ENCODE measurements at regions not wholly inside any gene's neighbourhood (a gene's known extent, or its start where the extent isn't known, plus 50 kb on each side); places are given as distances from the start of the nearest gene placed in this dataset.

DNA sequence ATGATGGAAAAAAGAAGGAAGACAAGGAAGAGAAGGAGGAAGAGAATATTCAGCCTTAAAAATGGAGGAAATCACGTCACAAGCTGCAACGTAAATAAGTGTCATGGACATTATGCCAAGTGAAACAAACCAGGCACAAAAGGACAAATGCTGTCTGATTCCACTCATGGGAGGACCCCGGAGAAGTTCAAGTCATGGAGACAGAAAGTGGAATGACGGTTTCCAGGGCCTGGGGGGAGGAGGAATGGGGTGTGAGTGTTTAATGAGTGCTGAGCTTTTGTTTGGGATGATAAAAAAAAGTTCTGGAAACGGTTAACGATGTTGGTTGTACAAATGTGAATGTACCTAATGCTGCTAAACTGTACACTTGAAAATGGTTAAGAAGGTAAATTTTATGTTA is 439.5 kb downstream of the GADD45G start:
- TF ChIP-seq, protein P1, sequence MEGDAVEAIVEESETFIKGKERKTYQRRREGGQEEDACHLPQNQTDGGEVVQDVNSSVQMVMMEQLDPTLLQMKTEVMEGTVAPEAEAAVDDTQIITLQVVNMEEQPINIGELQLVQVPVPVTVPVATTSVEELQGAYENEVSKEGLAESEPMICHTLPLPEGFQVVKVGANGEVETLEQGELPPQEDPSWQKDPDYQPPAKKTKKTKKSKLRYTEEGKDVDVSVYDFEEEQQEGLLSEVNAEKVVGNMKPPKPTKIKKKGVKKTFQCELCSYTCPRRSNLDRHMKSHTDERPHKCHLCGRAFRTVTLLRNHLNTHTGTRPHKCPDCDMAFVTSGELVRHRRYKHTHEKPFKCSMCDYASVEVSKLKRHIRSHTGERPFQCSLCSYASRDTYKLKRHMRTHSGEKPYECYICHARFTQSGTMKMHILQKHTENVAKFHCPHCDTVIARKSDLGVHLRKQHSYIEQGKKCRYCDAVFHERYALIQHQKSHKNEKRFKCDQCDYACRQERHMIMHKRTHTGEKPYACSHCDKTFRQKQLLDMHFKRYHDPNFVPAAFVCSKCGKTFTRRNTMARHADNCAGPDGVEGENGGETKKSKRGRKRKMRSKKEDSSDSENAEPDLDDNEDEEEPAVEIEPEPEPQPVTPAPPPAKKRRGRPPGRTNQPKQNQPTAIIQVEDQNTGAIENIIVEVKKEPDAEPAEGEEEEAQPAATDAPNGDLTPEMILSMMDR (IDR thresholded peaks at IDR 0.05; ENCODE audit: insufficient read depth, low read depth, low read length, missing control alignments), result no peak
- no peak overlapping the region for H3K4me3 ChIP-seq (ENCODE audit: low read depth, low read length)
- DNase-seq (ENCODE audit: low read depth), result no peak

DNA sequence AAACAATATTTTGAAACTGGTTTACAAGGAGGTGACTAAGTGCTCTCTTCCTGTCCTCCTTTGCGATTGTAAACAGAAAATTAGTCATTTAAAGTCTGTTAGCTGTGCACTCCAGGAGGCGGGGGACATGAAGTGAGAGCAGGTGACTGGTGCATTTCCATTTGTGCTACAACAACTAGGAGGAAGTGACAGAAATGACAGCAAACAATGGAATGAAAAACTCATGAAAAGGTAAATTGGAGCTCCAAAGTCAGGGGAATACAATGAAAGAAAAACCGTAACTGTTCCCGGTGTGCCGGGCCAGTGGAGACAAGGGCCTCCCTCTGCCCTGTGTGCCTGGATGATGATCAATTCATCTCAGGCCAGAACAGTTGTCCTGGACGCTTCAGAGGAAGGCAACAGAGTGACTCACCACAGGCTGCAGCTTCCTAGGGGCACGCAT is 439.9 kb downstream of the GADD45G start:
- no peak overlapping the region for H3K4me3 ChIP-seq (ENCODE audit: low read depth, low read length)
- DNase-seq (ENCODE audit: low read depth), result no peak
- TF ChIP-seq, protein P1 (IDR thresholded peaks at IDR 0.05; ENCODE audit: insufficient read depth, low read depth, low read length, missing control alignments), result no peak

DNA sequence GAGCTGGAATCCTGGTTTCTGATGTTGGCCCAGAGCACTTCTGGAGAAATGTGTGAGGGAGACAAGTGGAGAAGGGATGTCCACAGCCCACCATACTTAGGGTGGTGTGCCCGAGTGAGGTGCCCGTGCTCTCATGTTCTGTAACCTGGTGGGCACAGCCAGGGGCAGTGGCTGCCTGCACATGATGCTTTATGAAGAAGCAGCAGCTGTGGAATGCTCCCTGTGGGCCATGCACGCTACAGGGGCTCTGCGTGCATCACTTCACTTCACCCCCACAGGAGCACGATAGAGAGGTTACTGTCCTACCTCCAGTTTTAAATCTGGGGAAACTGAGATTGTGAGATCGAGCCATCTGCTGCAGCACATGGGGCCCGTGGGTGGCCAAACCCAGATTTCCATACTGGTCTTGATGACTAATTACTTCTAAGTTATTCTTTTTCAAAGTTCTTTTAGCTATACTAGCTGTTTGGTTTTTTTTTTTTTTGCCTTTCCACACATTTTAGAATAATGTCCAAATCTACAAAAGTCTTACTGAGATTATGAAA is 441.6 kb downstream of the GADD45G start:
- H3K4me3 ChIP-seq (ENCODE audit: low read depth, low read length), result no peak overlapping the region
- no peak for DNase-seq (ENCODE audit: low read depth)
- TF ChIP-seq, protein P1 (IDR thresholded peaks at IDR 0.05; ENCODE audit: insufficient read depth, low read depth, low read length, missing control alignments), result no peak

DNA sequence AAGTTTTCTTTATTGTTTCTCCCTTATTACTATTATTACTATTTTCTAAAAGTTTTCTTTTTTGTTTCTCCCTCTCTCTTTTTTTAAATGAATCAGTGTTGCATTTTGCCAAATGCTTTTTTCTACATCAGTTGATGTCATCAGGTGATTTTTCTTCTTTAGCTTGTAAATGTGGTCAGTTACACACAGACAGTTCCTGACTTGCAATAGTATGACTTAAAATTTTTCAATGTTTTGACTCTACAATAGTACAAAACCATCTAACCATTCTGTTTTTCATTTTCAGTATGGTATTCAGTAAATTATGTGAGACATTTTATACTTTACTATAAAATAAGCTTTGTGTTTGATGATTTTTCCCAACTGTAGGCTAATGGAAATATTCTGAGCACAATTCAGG is 443.0 kb downstream of the GADD45G start:
- H3K4me3 ChIP-seq (ENCODE audit: low read depth, low read length), result no peak overlapping the region
- DNase-seq (ENCODE audit: low read depth), result no peak
- TF ChIP-seq, protein P1 (IDR thresholded peaks at IDR 0.05; ENCODE audit: insufficient read depth, low read depth, low read length, missing control alignments), result no peak

DNA sequence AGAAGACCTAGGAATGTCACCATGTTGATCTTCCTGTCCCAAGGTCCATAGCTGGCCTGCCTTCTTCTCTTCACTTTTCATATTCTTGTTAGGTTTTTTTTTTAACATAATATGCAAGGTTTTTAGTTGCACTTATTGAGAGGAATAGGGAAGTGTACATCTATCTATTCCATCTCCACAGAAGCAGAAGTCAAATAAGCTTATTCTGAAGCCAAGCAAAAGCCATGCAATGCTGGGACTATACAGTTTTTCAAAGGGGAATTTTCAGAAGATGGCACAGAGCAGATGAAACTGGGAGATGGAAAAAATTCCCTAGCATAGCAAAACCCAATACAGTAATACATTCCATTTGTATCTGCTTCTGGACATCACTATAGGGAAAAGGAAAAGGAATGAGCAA is 447.6 kb downstream of the GADD45G start:
- DNase-seq (ENCODE audit: low read depth), result no peak
- H3K4me3 ChIP-seq (ENCODE audit: low read depth, low read length), result no peak overlapping the region
- TF ChIP-seq, protein P1 (IDR thresholded peaks at IDR 0.05; ENCODE audit: insufficient read depth, low read depth, low read length, missing control alignments), result no peak

DNA sequence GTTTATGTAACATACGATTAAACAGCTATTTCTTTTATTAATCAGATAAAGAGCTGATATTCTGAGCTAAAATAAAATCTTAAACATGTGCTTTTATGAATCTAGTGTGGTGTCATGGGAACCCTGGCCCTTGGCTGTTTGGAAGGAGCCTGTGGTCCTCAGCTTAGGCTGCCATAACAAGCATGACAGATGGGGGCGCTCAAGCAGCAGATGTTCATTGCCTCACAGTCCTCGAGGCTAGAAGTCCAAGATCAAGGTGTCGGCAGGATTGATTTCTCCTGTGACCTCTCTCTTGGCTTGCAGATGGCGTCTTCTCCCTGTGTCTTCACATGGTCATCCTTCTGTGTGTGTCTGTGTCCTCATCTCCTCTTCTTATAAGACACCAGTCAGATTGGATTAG is 448.2 kb downstream of the GADD45G start:
- TF ChIP-seq, protein P1 (IDR thresholded peaks at IDR 0.05; ENCODE audit: insufficient read depth, low read depth, low read length, missing control alignments), result peak; percentile 43
- DNase-seq (ENCODE audit: low read depth), result peak; percentile 21
- H3K4me3 ChIP-seq (ENCODE audit: low read depth, low read length), result no peak overlapping the region

DNA sequence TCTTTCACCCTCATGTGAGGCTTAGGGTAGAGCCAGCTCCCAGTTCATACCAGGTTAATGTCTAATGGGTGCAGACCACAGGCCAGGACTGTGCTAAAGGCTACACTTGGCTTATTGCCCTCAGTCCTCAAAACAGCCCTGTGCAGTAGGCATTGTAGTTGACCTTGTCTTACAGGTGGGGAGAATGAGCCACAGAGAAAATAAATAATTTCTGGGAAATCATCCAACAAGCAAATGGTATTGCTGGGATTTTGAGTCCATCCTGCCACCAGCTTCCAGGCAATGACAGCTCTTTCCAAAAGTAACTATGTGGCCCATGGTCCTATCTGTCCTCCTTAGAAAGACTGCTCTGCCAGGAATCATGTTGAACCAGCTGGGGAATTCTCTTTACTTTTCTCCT is 450.0 kb downstream of the GADD45G start:
- TF ChIP-seq, protein P1 (IDR thresholded peaks at IDR 0.05; ENCODE audit: insufficient read depth, low read depth, low read length, missing control alignments), result no peak
- H3K4me3 ChIP-seq (ENCODE audit: low read depth, low read length), result no peak overlapping the region
- no peak for DNase-seq (ENCODE audit: low read depth)

Measured in GM12865 (cell line).